ENCODE measurements at regions not wholly inside any gene's neighbourhood (a gene's known extent, or its start where the extent isn't known, plus 50 kb on each side); places are given as distances from the start of the nearest gene placed in this dataset.

DNA sequence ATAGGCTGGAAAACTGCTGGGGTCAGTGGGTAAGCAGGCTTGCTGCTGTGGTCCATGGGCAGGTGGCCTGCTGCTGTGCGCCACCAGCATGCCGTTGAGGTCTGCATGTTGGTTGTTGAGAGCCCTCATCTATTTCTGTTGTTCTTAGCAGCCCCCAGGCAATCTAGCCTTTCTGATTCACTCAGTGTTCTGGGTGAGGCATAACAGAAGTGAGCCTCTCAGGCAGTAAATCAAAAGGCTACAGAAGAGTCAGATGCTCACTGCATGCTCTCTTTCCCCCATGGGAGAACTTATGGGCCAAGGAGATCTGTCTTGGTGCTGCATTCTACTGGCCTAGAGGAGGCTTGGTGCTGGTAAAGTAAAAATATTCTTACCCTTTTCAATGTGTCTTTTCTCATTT is 67.8 kb upstream of the ATP10A start:
- TF ChIP-seq TCF7L2 (IDR thresholded peaks at IDR 0.05; ENCODE audit: borderline replicate concordance, extremely low read depth, insufficient read depth, insufficient read length) (no peak), EZH2 (IDR thresholded peaks at IDR 0.05) (no peak), CEBPB (IDR thresholded peaks at IDR 0.05; ENCODE audit: low read depth) (no peak), SIN3A (IDR thresholded peaks at IDR 0.05; ENCODE audit: low read depth) (no peak), SRF (IDR thresholded peaks at IDR 0.05; ENCODE audit: low read depth) (no peak), SP1 (IDR thresholded peaks at IDR 0.05; ENCODE audit: low read depth) (no peak), POLR2A (IDR thresholded peaks at IDR 0.05; ENCODE audit: borderline replicate concordance, extremely low read depth, insufficient read depth, insufficient read length) (no peak), EZH2phosphoT487 (IDR thresholded peaks at IDR 0.05; ENCODE audit: borderline replicate concordance) (no peak), POLR2AphosphoS5 (IDR thresholded peaks at IDR 0.05; ENCODE audit: low read depth, low read length) (no peak), ZNF274 (IDR thresholded peaks at IDR 0.05; ENCODE audit: low read depth, low read length) (no peak), EGR1 (IDR thresholded peaks at IDR 0.05; ENCODE audit: low read depth) (no peak)
- TF ChIP-seq, protein P1, sequence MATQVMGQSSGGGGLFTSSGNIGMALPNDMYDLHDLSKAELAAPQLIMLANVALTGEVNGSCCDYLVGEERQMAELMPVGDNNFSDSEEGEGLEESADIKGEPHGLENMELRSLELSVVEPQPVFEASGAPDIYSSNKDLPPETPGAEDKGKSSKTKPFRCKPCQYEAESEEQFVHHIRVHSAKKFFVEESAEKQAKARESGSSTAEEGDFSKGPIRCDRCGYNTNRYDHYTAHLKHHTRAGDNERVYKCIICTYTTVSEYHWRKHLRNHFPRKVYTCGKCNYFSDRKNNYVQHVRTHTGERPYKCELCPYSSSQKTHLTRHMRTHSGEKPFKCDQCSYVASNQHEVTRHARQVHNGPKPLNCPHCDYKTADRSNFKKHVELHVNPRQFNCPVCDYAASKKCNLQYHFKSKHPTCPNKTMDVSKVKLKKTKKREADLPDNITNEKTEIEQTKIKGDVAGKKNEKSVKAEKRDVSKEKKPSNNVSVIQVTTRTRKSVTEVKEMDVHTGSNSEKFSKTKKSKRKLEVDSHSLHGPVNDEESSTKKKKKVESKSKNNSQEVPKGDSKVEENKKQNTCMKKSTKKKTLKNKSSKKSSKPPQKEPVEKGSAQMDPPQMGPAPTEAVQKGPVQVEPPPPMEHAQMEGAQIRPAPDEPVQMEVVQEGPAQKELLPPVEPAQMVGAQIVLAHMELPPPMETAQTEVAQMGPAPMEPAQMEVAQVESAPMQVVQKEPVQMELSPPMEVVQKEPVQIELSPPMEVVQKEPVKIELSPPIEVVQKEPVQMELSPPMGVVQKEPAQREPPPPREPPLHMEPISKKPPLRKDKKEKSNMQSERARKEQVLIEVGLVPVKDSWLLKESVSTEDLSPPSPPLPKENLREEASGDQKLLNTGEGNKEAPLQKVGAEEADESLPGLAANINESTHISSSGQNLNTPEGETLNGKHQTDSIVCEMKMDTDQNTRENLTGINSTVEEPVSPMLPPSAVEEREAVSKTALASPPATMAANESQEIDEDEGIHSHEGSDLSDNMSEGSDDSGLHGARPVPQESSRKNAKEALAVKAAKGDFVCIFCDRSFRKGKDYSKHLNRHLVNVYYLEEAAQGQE (IDR thresholded peaks at IDR 0.05; ENCODE audit: low read depth): no peak
- TF ChIP-seq, protein P2, sequence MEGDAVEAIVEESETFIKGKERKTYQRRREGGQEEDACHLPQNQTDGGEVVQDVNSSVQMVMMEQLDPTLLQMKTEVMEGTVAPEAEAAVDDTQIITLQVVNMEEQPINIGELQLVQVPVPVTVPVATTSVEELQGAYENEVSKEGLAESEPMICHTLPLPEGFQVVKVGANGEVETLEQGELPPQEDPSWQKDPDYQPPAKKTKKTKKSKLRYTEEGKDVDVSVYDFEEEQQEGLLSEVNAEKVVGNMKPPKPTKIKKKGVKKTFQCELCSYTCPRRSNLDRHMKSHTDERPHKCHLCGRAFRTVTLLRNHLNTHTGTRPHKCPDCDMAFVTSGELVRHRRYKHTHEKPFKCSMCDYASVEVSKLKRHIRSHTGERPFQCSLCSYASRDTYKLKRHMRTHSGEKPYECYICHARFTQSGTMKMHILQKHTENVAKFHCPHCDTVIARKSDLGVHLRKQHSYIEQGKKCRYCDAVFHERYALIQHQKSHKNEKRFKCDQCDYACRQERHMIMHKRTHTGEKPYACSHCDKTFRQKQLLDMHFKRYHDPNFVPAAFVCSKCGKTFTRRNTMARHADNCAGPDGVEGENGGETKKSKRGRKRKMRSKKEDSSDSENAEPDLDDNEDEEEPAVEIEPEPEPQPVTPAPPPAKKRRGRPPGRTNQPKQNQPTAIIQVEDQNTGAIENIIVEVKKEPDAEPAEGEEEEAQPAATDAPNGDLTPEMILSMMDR (IDR thresholded peaks at IDR 0.05 in 2 of 3, conservative IDR thresholded peaks at IDR 0.05 in 1 of 3; ENCODE audit: borderline replicate concordance in 1 of 3, insufficient read depth in 1 of 3, low read depth in 2 of 3, low read length in 2 of 3): no peak
